ENCODE measurements at regions not wholly inside any gene's neighbourhood (a gene's known extent, or its start where the extent isn't known, plus 50 kb on each side); places are given as distances from the start of the nearest gene placed in this dataset.

DNA sequence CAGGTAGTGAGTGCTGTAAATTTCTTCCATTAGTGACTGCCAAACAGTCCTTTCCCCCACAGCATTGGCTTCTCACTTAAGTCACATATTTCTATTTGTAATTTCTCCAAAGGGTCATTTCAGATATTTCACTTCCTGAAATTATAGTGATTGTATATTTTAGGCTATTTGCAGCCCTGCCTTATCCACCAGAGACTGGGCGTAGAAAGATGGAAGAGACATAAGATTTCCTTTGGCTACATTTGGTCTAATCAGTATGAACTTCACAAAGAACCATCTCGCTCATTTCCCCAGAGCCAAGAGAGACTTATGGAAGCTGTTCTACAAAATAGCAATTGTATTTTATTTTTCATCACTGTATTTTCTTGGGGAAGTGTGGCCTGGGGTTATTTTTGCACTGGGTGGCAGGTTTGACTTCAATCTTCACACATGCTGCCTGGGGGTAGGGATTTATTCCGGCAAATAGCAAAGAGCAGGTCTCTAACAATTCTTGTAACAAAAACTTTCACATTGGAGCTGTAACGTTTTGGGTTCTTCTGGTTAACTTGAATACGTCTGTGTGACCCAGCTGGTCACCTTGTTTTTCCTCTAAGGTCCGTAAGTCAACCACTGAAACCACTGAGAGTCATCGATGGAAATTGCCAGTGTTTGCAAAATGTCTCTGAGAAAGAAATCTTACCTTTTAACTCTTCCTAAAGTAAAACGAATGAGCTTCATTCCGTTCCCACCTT is 170.6 kb upstream of the SERPINE2 start:
- no peak for DNase-seq

- DNase-seq, result no peak
Measured at GRCh38 chr2:224208443-224208842, 169.4 kb upstream of the SERPINE2 start.

DNA sequence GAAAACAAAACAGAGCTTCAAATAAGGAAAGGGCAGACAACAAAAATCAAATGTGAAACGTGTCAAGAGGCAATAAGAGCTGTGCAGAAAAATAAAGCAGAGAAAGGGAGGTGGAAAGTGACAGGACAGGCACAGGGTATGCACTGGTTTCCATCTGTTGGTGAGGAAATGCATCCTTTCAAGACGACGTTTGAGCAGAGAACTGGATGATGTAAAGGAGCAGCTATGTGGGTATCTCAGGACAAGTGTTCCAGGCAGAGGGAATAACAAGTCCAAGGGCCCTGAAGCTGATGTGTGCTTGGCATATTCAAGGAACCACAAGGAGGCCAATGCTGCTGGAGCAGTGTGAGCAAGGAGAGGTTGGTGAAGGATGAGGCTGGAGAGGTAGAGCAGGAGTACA is 168.9 kb upstream of the SERPINE2 start:
- DNase-seq, result no peak

DNA sequence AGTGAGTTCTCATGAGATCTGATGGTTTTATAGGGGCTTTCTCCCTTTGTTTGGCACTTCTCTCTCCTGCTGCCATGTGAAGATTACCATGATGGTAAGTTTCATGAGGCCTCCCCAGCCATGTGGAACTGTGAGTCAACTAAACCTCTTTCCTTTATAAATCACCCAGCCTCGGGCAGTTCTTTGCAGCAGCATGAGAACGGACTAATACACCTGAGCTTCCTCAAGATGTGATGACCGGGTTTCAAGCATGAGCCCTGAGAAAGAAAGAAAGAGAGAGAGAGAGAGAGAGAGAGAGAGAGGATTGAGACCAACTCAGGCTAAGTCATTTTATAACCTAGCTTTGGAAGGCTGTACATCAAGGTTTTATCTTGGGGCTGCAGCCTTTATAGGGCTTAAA is 167.7 kb upstream of the SERPINE2 start:
- no peak for DNase-seq

DNA sequence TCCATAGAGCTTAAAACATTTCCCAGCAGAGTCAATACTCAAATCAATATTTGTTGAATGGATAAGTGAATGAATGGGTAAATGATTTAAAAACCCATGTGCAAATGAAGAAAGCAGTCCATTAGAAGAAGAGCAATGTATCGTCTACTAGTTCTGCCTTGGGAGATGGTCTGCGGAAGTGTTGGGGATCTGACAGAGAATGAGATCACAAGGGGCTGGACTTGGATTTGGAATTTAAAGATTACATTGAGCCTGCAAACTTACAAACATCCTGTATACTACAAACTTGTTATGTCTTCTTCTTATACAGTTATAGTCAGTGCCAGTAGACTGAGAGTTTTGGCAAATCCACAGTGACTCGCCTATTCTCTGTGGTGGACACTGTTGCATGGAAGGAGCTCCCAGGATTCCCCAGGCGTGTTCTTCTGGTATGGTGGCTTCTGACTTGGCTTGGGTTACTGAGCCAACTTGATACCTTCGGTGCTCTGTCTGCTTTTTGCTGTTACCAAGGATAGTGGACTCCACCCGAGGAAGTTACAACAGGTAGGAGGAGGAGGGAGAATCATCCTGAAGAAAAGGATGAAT is 163.3 kb upstream of the SERPINE2 start:
- DNase-seq, result no peak

DNA sequence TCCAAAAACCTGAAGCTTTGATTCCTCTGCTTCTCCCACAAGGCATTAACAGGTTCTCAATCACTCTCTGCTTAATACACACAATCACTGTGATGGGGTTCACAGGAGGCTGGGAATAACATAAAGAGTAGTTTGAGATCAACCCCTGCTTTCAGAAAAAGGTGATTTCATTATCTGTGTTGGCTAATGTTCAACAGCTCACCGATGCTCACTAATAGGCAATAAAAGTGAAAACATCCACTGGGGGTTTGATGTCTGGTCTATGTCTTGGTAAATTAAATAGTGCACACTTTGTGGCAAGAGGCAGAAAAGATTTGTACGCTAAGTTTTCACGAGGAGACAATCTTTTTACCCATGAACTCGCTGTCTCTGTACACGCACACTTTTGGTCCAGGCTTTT is 159.3 kb upstream of the SERPINE2 start:
- DNase-seq, result no peak

- no peak for DNase-seq
Measured at GRCh38 chr2:224196810-224197209, 157.7 kb upstream of the SERPINE2 start.

- DNase-seq, result no peak
Measured at GRCh38 chr2:224195925-224196571, 157.0 kb upstream of the SERPINE2 start.

- no peak for DNase-seq
Measured at GRCh38 chr2:224194161-224194560, 155.1 kb upstream of the SERPINE2 start.

DNA sequence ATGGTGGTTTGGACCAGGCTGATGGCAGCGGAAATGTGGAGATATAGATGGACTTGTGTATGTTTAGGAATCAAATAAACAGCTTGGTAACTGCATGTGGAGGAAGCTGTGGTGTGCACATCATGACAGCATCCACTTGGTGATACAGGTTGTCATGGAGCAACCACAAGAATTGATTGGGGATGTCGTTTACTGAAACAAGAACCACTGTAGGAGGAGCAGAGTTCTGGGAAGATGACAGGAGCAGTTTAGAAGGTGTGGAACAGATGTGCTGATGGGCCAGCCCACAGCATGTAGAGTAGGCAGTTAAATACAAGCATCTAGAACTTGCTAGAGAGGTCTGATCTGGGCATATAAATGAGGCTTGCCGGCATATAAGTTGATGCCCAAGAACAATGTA is 152.4 kb upstream of the SERPINE2 start:
- DNase-seq, result no peak

DNA sequence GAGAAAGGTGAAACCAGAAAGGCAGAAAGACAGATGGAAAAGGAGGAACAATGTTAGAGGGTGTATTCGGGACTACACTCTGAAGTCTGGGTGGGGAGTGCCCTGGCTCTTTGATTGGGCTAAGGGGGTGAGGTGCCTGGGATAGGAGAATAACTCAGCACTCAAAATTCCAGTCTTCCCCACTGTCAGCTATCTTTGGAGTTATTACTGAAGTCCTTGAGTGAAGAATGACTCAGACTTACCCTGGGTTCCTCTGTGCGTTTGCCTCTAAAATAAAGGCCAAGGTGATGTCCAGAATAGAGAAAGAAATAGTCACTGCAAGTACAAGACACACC is 151.8 kb upstream of the SERPINE2 start:
- DNase-seq, result no peak

- DNase-seq, result no peak
Measured at GRCh38 chr2:224190234-224190935, 151.3 kb upstream of the SERPINE2 start.

- no peak for DNase-seq
Measured at GRCh38 chr2:224187220-224187619, 148.1 kb upstream of the SERPINE2 start.

DNA sequence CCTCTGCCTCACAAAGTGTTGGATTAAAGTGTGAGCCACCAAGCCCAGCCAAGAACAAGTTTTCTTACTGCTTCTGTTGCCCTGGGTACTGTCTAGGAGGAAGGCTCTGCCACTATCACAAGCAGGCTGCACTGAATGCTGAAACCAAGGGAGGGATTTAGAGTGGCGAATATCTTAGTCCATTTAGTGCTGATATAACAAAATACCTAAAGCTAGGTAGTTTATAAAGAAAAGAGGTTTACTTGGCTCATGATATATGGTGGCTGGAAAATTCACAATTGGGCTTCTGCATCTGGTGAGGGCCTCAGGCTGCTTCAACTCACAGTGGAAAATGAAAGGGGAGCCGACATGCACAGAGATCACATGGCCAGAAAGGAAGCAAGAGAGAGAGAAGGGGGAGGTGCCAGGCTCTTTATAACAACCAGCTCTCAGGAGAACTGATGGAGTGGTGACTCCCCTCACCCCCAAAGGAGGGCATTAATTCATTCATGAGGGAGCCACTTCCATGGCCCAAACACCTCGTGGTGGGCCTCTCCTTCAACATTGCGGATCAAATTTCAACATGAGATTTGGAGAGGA is 146.0 kb upstream of the SERPINE2 start:
- no peak for DNase-seq

DNA sequence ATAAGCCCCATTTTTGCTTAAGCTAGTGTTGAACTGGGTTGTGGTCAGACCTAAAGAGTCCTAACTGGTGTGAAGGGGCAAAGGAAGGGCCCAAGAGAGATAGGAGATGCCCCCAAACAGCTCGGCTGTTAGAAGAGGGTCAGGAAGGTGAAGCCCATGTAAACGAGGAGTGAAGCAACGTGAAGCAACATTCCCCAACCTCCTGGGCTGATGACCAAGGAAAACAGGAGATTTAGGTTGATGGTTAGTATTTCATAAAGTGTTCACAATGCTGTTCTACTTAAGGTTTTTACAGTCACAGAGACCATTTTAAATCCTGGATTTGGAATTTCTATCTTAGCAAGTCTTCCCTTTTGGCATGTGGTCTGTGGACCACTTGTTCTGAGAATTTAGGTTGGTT is 144.0 kb upstream of the SERPINE2 start:
- DNase-seq, result no peak

DNA sequence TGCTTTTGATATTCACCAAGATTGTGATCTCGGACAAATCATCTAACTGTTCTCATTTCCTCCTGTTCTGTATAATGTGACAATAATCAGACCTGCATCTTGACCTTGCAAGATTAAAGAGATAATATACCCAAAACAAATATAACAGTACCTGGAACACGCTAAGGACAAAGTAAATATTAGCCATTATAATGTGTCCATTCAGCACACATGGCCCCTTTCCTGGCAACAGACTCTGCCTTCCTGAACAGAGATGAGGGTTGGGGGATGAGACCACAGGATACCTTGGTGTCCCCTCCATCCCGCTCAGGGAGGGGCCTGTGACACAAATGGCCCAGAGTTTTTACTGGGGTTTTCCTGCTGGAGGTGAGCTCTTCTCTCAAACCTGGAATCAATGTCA is 143.4 kb upstream of the SERPINE2 start:
- no peak for DNase-seq

DNA sequence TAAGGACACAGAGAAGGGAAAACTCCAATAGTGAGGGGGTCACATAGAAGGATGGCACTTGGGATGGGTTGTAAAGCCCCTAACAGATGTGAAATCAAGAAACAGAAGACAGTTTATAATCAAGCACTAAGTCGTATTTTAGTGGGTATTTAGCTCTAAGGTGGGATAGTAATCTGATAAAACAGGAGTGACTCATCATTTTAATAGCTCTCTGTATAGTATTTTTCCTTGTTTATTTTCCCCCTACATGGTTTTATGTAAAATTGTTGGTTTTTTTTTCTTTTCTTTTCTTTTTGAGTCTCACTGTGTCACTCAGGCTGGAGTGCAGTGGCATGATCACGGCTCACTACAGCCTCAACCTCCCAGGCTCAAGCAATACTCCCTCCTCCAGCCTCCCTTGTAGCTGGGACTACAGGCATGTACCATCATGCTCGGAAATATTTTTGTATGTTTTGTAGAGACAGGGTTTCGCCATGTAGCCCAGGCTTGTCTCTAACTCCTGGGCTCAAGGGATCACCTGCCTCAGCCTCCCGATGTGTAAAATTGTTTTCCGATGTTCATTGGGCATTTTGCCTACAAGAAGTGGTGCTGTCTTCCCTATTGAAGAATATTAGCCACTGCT is 142.6 kb upstream of the SERPINE2 start:
- no peak for DNase-seq

- no peak for DNase-seq
Measured at GRCh38 chr2:224180810-224181209, 141.7 kb upstream of the SERPINE2 start.

DNA sequence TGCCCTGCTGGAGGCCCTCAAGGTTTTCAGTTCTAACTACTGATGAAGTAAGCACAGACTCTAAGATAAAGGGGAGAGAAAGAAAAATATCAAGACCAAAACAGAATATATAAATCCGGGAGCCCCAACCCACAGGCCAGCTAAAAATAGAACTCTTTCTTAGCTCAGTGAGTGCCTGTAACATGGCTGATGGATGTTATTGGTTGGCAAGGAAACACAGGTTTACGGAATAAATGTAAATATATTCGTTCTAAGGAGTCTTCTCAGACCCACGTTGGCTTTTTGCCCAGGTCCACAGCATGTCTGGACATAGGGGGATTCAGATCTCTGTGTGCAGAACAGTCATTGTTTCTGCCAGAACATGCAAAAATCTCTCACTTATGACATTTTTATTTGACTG is 139.0 kb upstream of the SERPINE2 start:
- DNase-seq, result peak; percentile 4

- DNase-seq, result no peak
Measured at GRCh38 chr2:224175538-224175937, 136.5 kb upstream of the SERPINE2 start.

DNA sequence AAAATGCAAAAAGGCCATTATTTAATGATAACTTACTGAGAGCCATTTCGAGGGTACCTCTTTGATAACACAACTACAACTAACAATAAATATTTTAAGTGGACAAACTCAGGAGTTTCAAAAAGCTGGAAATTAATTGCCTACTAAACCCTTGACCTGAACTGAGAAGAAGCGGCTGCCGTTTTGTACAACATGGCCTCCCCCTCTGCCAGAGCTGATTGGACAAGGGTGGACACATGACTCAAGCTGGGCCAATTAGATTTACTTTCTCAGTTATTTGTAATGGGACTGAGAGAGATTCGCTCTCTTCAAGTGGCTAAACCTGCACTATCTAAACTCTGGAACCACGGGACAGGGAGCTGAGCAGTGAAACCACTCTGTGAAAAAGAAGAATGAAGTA is 135.9 kb upstream of the SERPINE2 start:
- no peak for DNase-seq

GRCh38 chr2:224174521-224174920 is 135.4 kb upstream of the SERPINE2 start:
- DNase-seq, result no peak

GRCh38 chr2:224173933-224174332 is 134.8 kb upstream of the SERPINE2 start:
- peak; percentile 55 for DNase-seq

All from NCI-H1092 treated with DMSO at 0.1 percent for 48 hours (cell line).